Smooth muscle cell (in vitro differentiated cells): ENCODE measurements at regions not wholly inside any gene's neighbourhood (a gene's known extent, or its start where the extent isn't known, plus 50 kb on each side); places are given as distances from the start of the nearest gene placed in this dataset.

Experiments used
- DNase-seq: peaks from one replicate; lab custom pipeline; 2025; ENCODE audit not compliant: unreplicated experiment; lab: John Stamatoyannopoulos, UW
- H2AFZ ChIP-seq: fragments of 200-600 bp; sonication (generic); 2 replicates; pipeline ENCODE4 v1.6.0; 2016; ENCODE audit warnings: antibody characterized with exemption, low read depth, mild to moderate bottlenecking
- H3F3A ChIP-seq: fragments of 200-600 bp; sonication (generic); 2 replicates; pipeline ENCODE4 v1.6.0; 2017; ENCODE audit warnings: antibody characterized with exemption, low read depth
- H3K27ac ChIP-seq: fragments of 200-600 bp; sonication (generic); 2 replicates; pipeline ENCODE4 v1.5.1; 2016; ENCODE audit warnings: low read depth, mild to moderate bottlenecking
- H3K27me3 ChIP-seq: fragments of 200-600 bp; sonication (generic); 2 replicates; pipeline ENCODE4 v1.6.1; 2016; ENCODE audit warnings: low read depth, mild to moderate bottlenecking
- H3K36me3 ChIP-seq: fragments of 200-600 bp; sonication (generic); 2 replicates; pipeline ENCODE4 v1.5.1; 2016; ENCODE audit warnings: low read depth
- H3K4me1 ChIP-seq: fragments of 200-600 bp; sonication (generic); 2 replicates; pipeline ENCODE4 v1.5.1; 2016; ENCODE audit warnings: low read depth
- H3K4me2 ChIP-seq: fragments of 200-600 bp; sonication (generic); 2 replicates; pipeline ENCODE4 v1.6.0; 2016; ENCODE audit warnings: mild to moderate bottlenecking
- H3K4me3 ChIP-seq: fragments of 200-600 bp; sonication (generic); 2 replicates; pipeline ENCODE4 v1.5.1; 2016; ENCODE audit warnings: mild to moderate bottlenecking
- H3K79me2 ChIP-seq: fragments of 200-600 bp; sonication (generic); 2 replicates; pipeline ENCODE4 v1.6.0; 2016; ENCODE audit warnings: low read depth, mild to moderate bottlenecking
- H3K9ac ChIP-seq: fragments of 200-600 bp; sonication (generic); 2 replicates; pipeline ENCODE4 v1.6.0; 2016; ENCODE audit warnings: low read depth
- H3K9me3 ChIP-seq: fragments of 200-600 bp; sonication (generic); replicated peaks from 2 replicates; pipeline ENCODE4 v1.5.1; 2016; ENCODE audit warnings: low read depth
- H4K20me1 ChIP-seq: fragments of 200-600 bp; sonication (generic); 2 replicates; pipeline ENCODE4 v1.6.0; 2016; ENCODE audit warnings: low read depth
- CTCF ChIP-seq: fragments of 200-600 bp; sonication (generic); IDR thresholded peaks from 2 replicates; pipeline ENCODE4 v1.5.1; 2017; ENCODE audit warnings: borderline replicate concordance, mild to moderate bottlenecking, antibody characterized with exemption; ENCODE audit not compliant: insufficient read depth, poor library complexity, severe bottlenecking
- WGBS: methylation state at CpG from one replicate; pipeline ENCODE4 v1.1.7; 2016; ENCODE audit warnings: low lambda C conversion rate; 5-methylcytosine and 5-hydroxymethylcytosine counted together

GRCh38 chr5:25345240-25345771 lies 700.5 kb upstream of the CDH10 start:
- H3K4me3 ChIP-seq, result no peak overlapping the region
- WGBS, result 86% methylated on average over 5 of the region's 5 CpGs
- H3K27ac ChIP-seq, result no peak overlapping the region
- no peaks in the 10 kb centered on the region for H3F3A ChIP-seq
- no peaks in the 10 kb centered on the region for H3K79me2 ChIP-seq
- DNase-seq, result no peak
- no peak for TF ChIP-seq CTCF
- no peaks in the 10 kb centered on the region for H3K36me3 ChIP-seq
- no peak overlapping the region for H3K9ac ChIP-seq
- H4K20me1 ChIP-seq, result no peaks in the 10 kb centered on the region
- H3K4me2 ChIP-seq, result no peak overlapping the region
- no peaks in the 10 kb centered on the region for H3K27me3 ChIP-seq
- H3K4me1 ChIP-seq, result no peaks in the 10 kb centered on the region
- H2AFZ ChIP-seq, result no peak overlapping the region
- no peaks in the 10 kb centered on the region for H3K9me3 ChIP-seq

GRCh38 chr5:25339541-25339940 lies 694.8 kb upstream of the CDH10 start:
- Histone ChIP-seq H3K4me2 (no peak overlapping the region), H3F3A (no peaks in the 10 kb centered on the region), H3K79me2 (no peaks in the 10 kb centered on the region), H3K4me1 (no peaks in the 10 kb centered on the region), H3K27ac (no peak overlapping the region), H3K9ac (no peak overlapping the region), H3K9me3 (no peaks in the 10 kb centered on the region), H4K20me1 (no peaks in the 10 kb centered on the region), H3K27me3 (no peaks in the 10 kb centered on the region), H2AFZ (no peak overlapping the region), H3K4me3 (no peak overlapping the region), H3K36me3 (no peaks in the 10 kb centered on the region)
- TF ChIP-seq CTCF, result no peak
- DNase-seq, result no peak
- 85% methylated on average over 5 of the region's 5 CpGs for WGBS

GRCh38 chr5:25334350-25334749 lies 689.6 kb upstream of the CDH10 start:
- H3F3A ChIP-seq, result no peaks in the 10 kb centered on the region
- no peaks in the 10 kb centered on the region for H3K79me2 ChIP-seq
- H4K20me1 ChIP-seq, result no peaks in the 10 kb centered on the region
- no peak for DNase-seq
- H3K4me2 ChIP-seq, result no peak overlapping the region
- no peak overlapping the region for H2AFZ ChIP-seq
- H3K9me3 ChIP-seq, result no peaks in the 10 kb centered on the region
- H3K27ac ChIP-seq, result no peak overlapping the region
- 87% methylated on average over 6 of the region's 6 CpGs for WGBS
- H3K27me3 ChIP-seq, result no peaks in the 10 kb centered on the region
- no peak overlapping the region for H3K9ac ChIP-seq
- TF ChIP-seq CTCF, result no peak
- H3K4me3 ChIP-seq, result no peak overlapping the region
- no peaks in the 10 kb centered on the region for H3K4me1 ChIP-seq
- no peaks in the 10 kb centered on the region for H3K36me3 ChIP-seq

- Histone ChIP-seq H3K79me2 (no peaks in the 10 kb centered on the region), H3F3A (no peaks in the 10 kb centered on the region), H3K4me3 (no peak overlapping the region), H3K27ac (no peak overlapping the region), H3K36me3 (no peaks in the 10 kb centered on the region), H3K9me3 (no peaks in the 10 kb centered on the region), H3K27me3 (no peaks in the 10 kb centered on the region), H4K20me1 (no peaks in the 10 kb centered on the region), H2AFZ (no peak overlapping the region), H3K4me2 (no peak overlapping the region), H3K4me1 (no peaks in the 10 kb centered on the region), H3K9ac (no peak overlapping the region)
- DNase-seq, result no peak
- TF ChIP-seq CTCF, result no peak
- 57% methylated on average over 3 of the region's 3 CpGs for WGBS
These were observed 685.9 kb upstream of the CDH10 start for GRCh38 chr5:25330721-25331120.
